Large intestine (tissue), 3 donors: ENCODE measurements at regions not wholly inside any gene's neighbourhood (a gene's known extent, or its start where the extent isn't known, plus 50 kb on each side); places are given as distances from the start of the nearest gene placed in this dataset.

Experiments
- DNase-seq, 2 donors: peaks; one replicate each; pipeline versions ENCODE4 v3.0.0 to v3.0.0-alpha.2; 2013
- H3K27ac ChIP-seq: one replicate; pipeline ENCODE4 v1.5.1; 2013; ENCODE audit warnings: low read length
- H3K27me3 ChIP-seq: 2 replicates; pipeline ENCODE4 v1.6.1; 2013; ENCODE audit warnings: low read length; ENCODE audit not compliant: control insufficient read depth, insufficient read depth
- H3K36me3 ChIP-seq: 2 replicates; pipeline ENCODE4 v1.6.1; 2013; ENCODE audit warnings: low read length; ENCODE audit not compliant: control insufficient read depth, insufficient read depth
- H3K4me1 ChIP-seq: one replicate; pipeline ENCODE4 v1.6.1; 2013; ENCODE audit warnings: low read length; ENCODE audit not compliant: control insufficient read depth, insufficient read depth
- H3K4me3 ChIP-seq: one replicate; pipeline ENCODE4 v1.5.1; 2013; ENCODE audit warnings: low read length
- H3K9me3 ChIP-seq: one replicate; pipeline ENCODE4 v1.6.1; 2013; ENCODE audit warnings: mild to moderate bottlenecking, low read depth, low read length, moderate library complexity; ENCODE audit not compliant: control insufficient read depth
- WGBS: methylation state at CpG from one replicate; pipeline ENCODE4 v1.1.5; 2013; ENCODE audit warnings: low lambda C conversion rate; ENCODE audit not compliant: insufficient coverage; 5-methylcytosine and 5-hydroxymethylcytosine counted together

DNA sequence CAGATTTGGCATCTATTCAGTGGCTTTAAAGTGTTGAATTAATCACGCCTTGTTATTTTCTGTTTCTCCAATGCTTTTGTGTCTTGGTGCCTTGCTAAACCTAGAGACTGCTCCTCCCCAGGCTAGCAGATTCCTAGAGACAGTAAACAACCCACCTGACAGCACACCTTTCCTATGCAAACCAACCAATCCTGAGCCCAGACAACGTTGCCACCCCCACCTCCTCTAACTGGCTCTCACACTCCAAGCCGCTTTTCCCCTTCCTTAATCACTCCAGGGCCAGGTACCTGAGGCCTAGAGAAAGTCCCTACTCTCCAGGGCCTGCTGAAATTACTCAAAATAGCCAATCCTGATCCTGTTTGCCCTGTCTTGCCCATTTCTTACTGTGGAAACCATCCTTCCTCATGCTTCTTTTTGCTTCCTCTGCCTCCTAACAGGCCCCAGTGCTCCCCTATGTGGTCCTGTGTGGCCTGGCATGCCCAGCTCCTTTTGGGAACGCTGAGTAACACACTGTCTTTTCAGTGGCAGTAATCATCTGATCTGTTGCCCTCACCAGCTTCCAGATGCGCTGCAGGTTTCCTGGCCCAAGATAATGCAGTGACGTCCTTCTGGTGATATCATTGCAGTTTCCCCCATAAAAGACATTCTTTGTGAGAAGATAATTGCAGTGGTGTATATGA lies 53.4 kb downstream of the GAS1 start:
- no CpG with 5 or more reads among the region's 6 CpGs for WGBS
- no peak for DNase-seq
- no peaks in the 10 kb centered on the region for H3K36me3 ChIP-seq
- no peak overlapping the region for H3K4me3 ChIP-seq
- H3K4me1 ChIP-seq, result no peaks in the 10 kb centered on the region
- H3K27me3 ChIP-seq, result no peaks in the 10 kb centered on the region
- H3K27ac ChIP-seq, result no peak overlapping the region
- H3K9me3 ChIP-seq, result no peaks in the 10 kb centered on the region

DNA sequence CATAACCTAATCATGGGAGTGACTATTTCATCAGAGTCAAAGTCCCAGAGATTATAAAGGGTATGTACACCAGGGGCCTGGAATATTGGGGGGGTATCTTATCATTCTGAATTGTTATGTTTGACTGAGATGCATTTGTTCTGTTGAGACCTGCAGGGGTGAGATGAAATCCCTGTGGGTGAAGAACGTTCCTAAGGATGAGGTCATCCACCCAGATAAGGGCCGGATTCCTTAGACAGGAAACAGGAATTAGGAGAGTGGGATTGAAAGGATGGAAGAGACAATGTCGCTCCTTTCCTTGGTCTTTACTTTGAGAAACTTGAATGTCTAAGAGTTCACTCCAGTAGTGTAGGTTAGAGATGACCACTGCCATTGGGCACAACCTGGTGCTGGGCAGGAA lies 54.7 kb downstream of the GAS1 start:
- no peak overlapping the region for H3K4me3 ChIP-seq
- no peak for DNase-seq
- 51% methylated on average over 2 of the region's 3 CpGs for WGBS

DNA sequence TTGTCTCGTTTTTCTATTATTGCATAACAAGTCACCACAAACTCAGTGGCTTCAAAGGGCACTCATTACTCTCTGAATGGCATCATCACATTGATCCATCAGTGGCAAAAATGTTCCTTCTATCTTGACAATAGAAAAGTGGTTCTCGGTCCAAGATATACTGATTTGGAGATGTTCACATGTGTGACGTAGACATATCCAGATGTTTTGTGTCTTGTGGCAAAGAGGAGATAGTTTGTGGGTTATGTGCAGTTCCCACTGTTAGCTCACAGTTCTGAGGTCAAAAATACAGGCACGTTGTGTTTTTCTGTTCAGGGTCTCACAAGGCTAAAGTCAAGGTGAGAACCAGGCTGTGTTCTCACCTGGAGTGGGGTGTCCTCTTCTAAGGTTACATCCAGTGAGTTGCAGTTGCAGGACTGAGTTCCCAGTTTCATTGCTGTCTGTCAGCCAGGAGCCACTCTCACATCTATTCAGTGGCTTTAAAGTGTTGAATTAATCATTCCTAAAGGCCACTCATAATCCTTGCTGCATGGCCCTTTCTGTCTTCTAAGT lies 55.3 kb downstream of the GAS1 start:
- Histone ChIP-seq H3K27me3 (no peaks in the 10 kb centered on the region), H3K4me3 (no peak overlapping the region), H3K27ac (no peak overlapping the region), H3K4me1 (no peaks in the 10 kb centered on the region), H3K9me3 (no peaks in the 10 kb centered on the region), H3K36me3 (no peaks in the 10 kb centered on the region)
- no peak for DNase-seq
- 83% methylated on average over 1 of the region's 4 CpGs for WGBS

More for the DNA sequence above, 54.7 kb downstream of the GAS1 start:
- Histone ChIP-seq H3K36me3 (no peaks in the 10 kb centered on the region), H3K9me3 (no peaks in the 10 kb centered on the region), H3K4me1 (no peaks in the 10 kb centered on the region), H3K27me3 (no peaks in the 10 kb centered on the region), H3K27ac (no peak overlapping the region)

DNA sequence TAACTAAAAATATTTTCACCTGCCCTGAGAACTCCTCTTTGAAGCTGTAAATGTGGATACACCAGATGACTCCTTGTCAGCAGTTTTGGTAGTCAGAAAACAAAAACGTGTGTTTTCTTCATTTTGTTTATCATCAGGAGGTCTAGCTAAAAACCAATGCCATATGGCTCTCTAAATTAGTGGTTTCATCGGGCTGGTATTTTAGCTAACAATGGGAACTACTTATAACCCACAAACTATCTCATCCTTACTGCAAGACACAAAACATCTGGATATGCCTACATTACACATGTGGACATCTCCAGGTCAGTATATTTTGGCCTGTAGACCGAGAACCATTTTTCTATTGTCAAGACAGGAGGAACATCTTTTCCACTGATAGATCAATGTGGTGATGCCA lies 56.2 kb downstream of the GAS1 start:
- no peak overlapping the region for H3K27ac ChIP-seq
- no peaks in the 10 kb centered on the region for H3K4me1 ChIP-seq
- no peaks in the 10 kb centered on the region for H3K27me3 ChIP-seq
- WGBS, result 100% methylated on average over 1 of the region's 3 CpGs
- no peaks in the 10 kb centered on the region for H3K9me3 ChIP-seq
- no peak overlapping the region for H3K4me3 ChIP-seq
- DNase-seq, result no peak
- no peaks in the 10 kb centered on the region for H3K36me3 ChIP-seq

DNA sequence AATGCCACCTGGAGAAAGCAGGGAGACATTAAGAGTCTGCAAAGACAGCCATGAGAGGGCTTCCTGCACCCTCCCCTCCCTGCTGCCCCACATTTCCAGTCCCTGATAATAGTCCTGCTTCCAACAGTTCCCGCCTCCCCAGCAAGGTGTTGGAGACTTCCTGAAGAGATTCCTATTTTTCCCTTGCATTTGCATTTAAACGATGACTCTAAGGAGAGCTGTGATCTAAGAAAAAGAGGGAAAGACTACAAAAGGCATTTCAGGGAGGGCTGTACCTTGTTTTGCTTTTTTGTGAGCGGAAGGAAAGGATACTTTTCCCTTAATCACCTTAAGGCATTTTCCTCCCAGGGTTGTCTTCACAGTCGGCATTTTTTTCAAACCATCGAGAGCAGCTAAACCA lies 62.1 kb downstream of the GAS1 start:
- no peak for DNase-seq
- Histone ChIP-seq H3K36me3 (no peaks in the 10 kb centered on the region), H3K9me3 (no peaks in the 10 kb centered on the region), H3K4me1 (no peaks in the 10 kb centered on the region), H3K27ac (no peak overlapping the region), H3K27me3 (peaks cover 4% of the 10 kb centered on the region), H3K4me3 (no peak overlapping the region)
- 58% methylated on average over 2 of the region's 5 CpGs for WGBS

DNA sequence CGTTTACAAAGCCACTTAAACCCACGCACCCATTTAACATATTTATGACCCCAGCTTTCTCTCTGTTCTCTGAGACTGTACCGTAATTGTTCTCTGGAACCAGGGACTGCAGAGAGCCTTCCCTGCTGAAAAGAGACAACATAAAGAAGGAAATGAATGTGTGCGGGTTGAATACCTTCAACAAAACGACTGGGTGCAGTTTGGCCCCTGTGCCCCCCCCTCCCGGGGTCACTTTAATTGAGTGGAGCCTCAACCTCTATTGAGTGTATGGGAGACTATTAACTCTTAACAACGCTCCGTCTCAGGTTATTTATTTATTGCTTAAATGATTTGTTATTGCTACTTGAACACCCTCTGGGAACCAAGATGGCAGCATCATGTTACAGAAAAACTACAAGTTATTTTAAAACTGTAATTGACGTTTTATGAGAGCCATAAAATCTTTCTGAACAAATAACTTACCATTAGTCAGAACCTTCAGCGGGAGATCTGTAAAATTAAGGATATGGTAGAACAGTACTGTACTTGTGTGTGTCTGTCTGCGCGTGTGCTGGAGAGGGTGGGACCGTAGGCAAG lies 70.6 kb downstream of the GAS1 start:
- no peak overlapping the region for H3K27ac ChIP-seq
- no peaks in the 10 kb centered on the region for H3K36me3 ChIP-seq
- DNase-seq, result no peak
- H3K4me1 ChIP-seq, result no peaks in the 10 kb centered on the region
- no peak overlapping the region for H3K4me3 ChIP-seq
- no peaks in the 10 kb centered on the region for H3K9me3 ChIP-seq
- WGBS, result 100% methylated on average over 2 of the region's 13 CpGs
- no peaks in the 10 kb centered on the region for H3K27me3 ChIP-seq

DNA sequence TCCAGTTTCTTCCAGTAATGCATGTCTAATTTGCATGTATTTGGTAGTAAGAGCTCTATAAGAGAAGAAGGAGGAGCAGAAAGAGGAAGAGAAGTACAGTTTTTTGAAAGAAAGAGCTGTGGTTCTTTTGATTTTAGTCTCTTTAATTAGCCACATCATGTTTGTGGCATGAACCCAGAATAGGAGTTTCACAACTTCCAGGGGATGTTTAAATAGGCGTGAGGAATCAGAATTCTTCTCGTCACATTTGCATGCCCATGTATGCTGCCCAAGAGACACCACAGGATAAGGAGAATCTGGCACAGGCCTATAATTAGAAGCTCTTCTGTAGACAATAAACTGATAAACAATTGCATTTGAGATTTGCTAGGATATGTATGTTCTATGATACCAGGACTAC lies 78.7 kb downstream of the GAS1 start:
- WGBS, result no CpG with 5 or more reads among the region's 2 CpGs
- no peak overlapping the region for H3K4me3 ChIP-seq
- H3K9me3 ChIP-seq, result no peaks in the 10 kb centered on the region
- no peak for DNase-seq
- no peaks in the 10 kb centered on the region for H3K4me1 ChIP-seq
- no peaks in the 10 kb centered on the region for H3K36me3 ChIP-seq
- no peak overlapping the region for H3K27ac ChIP-seq
- no peaks in the 10 kb centered on the region for H3K27me3 ChIP-seq

DNA sequence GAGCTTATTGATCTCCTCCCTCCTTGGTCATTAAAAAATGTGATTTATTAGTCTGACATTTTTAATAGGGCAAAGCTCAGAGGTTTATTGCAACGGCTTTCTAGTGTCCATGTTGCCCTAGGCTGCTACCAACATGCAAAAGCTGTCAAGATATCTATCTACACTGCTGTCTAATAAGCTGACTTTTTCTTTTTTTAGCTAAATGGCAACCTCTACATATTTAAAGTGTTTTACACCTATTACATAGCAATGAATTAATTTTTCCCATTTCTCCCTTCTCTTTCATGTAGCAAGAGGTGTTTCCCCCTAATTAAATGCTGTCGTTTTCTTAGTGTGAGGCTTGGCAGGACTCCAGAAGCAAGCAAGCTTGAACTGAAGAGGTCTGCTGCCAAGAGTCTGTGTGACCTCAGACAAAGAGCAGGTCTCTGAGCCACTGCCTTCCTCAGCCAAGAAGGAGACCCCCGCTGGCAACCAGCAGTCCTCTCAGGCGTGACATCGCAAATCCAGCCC lies 79.4 kb downstream of the GAS1 start:
- peak in 1 of 2 donors; percentile 11 for DNase-seq
- no peak overlapping the region for H3K4me3 ChIP-seq
- no peaks in the 10 kb centered on the region for H3K27me3 ChIP-seq
- H3K27ac ChIP-seq, result no peak overlapping the region
- no peaks in the 10 kb centered on the region for H3K36me3 ChIP-seq
- 33% methylated on average over 1 of the region's 5 CpGs for WGBS
- no peaks in the 10 kb centered on the region for H3K9me3 ChIP-seq
- no peaks in the 10 kb centered on the region for H3K4me1 ChIP-seq

DNA sequence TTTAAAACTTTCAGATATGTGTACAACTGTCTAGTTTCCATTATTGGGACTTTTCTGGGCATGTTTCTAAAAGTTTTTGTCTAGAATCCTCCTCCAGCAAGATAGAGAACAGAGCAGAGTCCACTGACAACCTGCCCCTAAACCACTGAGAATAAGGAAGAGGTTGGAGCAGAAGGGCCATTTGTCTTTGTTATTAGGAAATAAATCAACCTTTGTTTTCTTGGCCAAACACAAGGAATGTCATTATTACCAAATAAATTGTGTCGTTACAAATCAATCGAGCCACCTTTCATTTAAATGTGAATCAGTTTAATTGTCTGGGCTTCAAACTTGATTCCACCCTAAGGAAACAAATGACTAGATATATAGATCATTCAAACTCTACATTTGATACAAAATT lies 81.4 kb downstream of the GAS1 start:
- DNase-seq, result no peak
- no peak overlapping the region for H3K27ac ChIP-seq
- no CpG with 5 or more reads among the region's 2 CpGs for WGBS
- H3K4me3 ChIP-seq, result no peak overlapping the region
- no peaks in the 10 kb centered on the region for H3K36me3 ChIP-seq
- no peaks in the 10 kb centered on the region for H3K27me3 ChIP-seq
- H3K9me3 ChIP-seq, result no peaks in the 10 kb centered on the region
- H3K4me1 ChIP-seq, result no peaks in the 10 kb centered on the region

DNA sequence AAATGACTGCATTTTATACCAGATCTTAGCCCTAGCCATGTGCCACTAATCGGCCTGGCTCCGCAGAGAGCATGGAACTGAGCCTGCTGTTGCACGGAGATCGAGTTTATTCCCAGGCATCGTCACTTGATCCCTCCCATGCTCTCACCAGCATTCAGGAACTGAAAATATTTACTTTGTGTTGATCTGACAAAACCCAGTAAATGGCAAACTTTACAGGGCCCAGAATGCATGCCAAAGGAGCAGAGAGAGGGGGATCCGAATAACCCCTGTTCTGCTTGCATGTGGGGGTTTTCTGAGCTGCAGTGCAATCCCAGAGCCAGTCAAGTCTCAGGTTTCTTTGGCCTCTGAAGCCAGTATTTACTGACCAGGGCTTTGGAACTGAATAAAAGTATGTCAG lies 87.3 kb downstream of the GAS1 start:
- no peak overlapping the region for H3K27ac ChIP-seq
- no peak overlapping the region for H3K4me3 ChIP-seq
- H3K27me3 ChIP-seq, result no peaks in the 10 kb centered on the region
- no peaks in the 10 kb centered on the region for H3K36me3 ChIP-seq
- no CpG with 5 or more reads among the region's 6 CpGs for WGBS
- no peaks in the 10 kb centered on the region for H3K4me1 ChIP-seq
- H3K9me3 ChIP-seq, result no peaks in the 10 kb centered on the region
- no peak for DNase-seq

DNA sequence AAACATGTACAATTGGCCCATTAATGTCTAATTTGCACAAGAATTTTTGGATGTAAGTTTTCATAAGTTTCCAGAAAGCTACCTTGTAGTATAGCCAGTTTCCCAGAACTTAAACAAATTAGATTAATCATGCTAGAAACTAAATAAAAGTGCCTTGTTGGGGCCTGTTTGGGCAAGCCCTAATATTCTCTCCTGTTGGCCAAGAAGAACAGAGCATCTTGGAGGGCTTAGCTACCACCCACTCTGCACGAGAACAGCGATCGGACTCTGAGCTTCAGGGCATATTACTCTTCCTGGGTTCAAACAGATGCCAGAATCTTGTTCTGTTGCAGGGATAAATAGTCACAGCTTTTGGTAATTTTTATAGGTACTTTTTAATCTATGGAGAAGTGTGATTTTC lies 88.2 kb downstream of the GAS1 start:
- Histone ChIP-seq H3K4me1 (no peaks in the 10 kb centered on the region), H3K36me3 (no peaks in the 10 kb centered on the region), H3K9me3 (no peaks in the 10 kb centered on the region), H3K27me3 (no peaks in the 10 kb centered on the region), H3K27ac (no peak overlapping the region), H3K4me3 (no peak overlapping the region)
- no CpG with 5 or more reads among the region's 3 CpGs for WGBS
- DNase-seq, result no peak
